HCT116 (cell line): ENCODE measurements at regions not wholly inside any gene's neighbourhood (a gene's known extent, or its start where the extent isn't known, plus 50 kb on each side); places are given as distances from the start of the nearest gene placed in this dataset.

Experiments used
- CEBPB ChIP-seq: IDR thresholded peaks from 2 replicates; pipeline ENCODE4 v1.6.1; 2012; ENCODE audit warnings: low read depth
- CTCF ChIP-seq, 3 experiments: fragments of 200-600 bp in 1 of 3; sonication (generic) in 1 of 3; IDR thresholded peaks in 2 of 3; conservative IDR thresholded peaks in 1 of 3; 2 replicates each; pipeline ENCODE4 v1.5.1; 2012 to 2017; ENCODE audit warnings: low read depth in 2 of 3, low read length in 2 of 3, antibody characterized with exemption in 1 of 3, borderline replicate concordance in 1 of 3, control low read depth in 1 of 3, mild to moderate bottlenecking in 1 of 3, mixed read lengths in 1 of 3, mixed run types in 1 of 3, moderate library complexity in 1 of 3; ENCODE audit not compliant: insufficient read depth in 1 of 3
- EGR1 ChIP-seq: IDR thresholded peaks from 2 replicates; pipeline ENCODE4 v1.6.1; 2012; ENCODE audit warnings: low read depth
- ELF1 ChIP-seq: IDR thresholded peaks from 2 replicates; pipeline ENCODE4 v1.6.1; 2012; ENCODE audit warnings: low read depth, borderline replicate concordance
- EZH2 ChIP-seq: fragments of 200-600 bp; sonication (generic); IDR thresholded peaks from 2 replicates; pipeline ENCODE4 v1.6.1; 2017; ENCODE audit warnings: antibody characterized with exemption, mixed run types
- JUND ChIP-seq: IDR thresholded peaks from 2 replicates; pipeline ENCODE4 v1.6.1; 2012
- POLR2A ChIP-seq: IDR thresholded peaks from 2 replicates; pipeline ENCODE4 v1.7.0; 2011; ENCODE audit warnings: borderline replicate concordance; ENCODE audit not compliant: insufficient read depth, insufficient read length; ENCODE audit errors: extremely low read depth
- POLR2AphosphoS5 ChIP-seq: IDR thresholded peaks from 2 replicates; pipeline ENCODE4 v1.6.1; 2011; ENCODE audit warnings: mild to moderate bottlenecking, low read depth, low read length, moderate library complexity
- RAD21 ChIP-seq: IDR thresholded peaks from 2 replicates; pipeline ENCODE4 v1.6.1; 2012; ENCODE audit warnings: low read depth, mild to moderate bottlenecking
- REST ChIP-seq: IDR thresholded peaks from 2 replicates; pipeline ENCODE4 v1.6.1; 2012; ENCODE audit warnings: low read depth
- SIN3A ChIP-seq: IDR thresholded peaks from 2 replicates; pipeline ENCODE4 v1.6.1; 2012; ENCODE audit warnings: low read depth
- YY1 ChIP-seq: IDR thresholded peaks from 2 replicates; pipeline ENCODE4 v1.6.1; 2011; ENCODE audit warnings: low read length, low read depth, moderate library complexity, mild to moderate bottlenecking; ENCODE audit not compliant: insufficient replicate concordance; ENCODE audit errors: extremely low read depth
- ZNF274 ChIP-seq: fragments of 200-500 bp; sonication (Bioruptor generic); IDR thresholded peaks from 2 replicates; pipeline ENCODE4 v1.6.1; 2014; ENCODE audit warnings: mild to moderate bottlenecking, low read depth, low read length, inconsistent platforms

GRCh38 chr3:177823701-177824189 is 626.5 kb upstream of the TBL1XR1 start:
- TF ChIP-seq EZH2: no peak
- TF ChIP-seq POLR2A: no peak
- TF ChIP-seq CEBPB: no peak
- TF ChIP-seq CTCF (IDR thresholded peaks at IDR 0.05 in 2 of 3, conservative IDR thresholded peaks at IDR 0.05 in 1 of 3; ENCODE audit: borderline replicate concordance in 1 of 3, insufficient read depth in 1 of 3, low read depth in 2 of 3, low read length in 2 of 3): no peak
- TF ChIP-seq ELF1: no peak
- TF ChIP-seq POLR2AphosphoS5: no peak
- TF ChIP-seq RAD21: no peak
- TF ChIP-seq JUND: no peak
- no peak for TF ChIP-seq EGR1
- no peak for TF ChIP-seq SIN3A
- no peak for TF ChIP-seq YY1
- no peak for TF ChIP-seq ZNF274
- TF ChIP-seq REST: no peak
